Adrenal gland (tissue), 5 donors: ENCODE measurements at regions not wholly inside any gene's neighbourhood (a gene's known extent, or its start where the extent isn't known, plus 50 kb on each side); places are given as distances from the start of the nearest gene placed in this dataset.

Experiments used
- POLR2A ChIP-seq, 2 donors: fragments of 450-650 bp; IDR thresholded peaks; one replicate each; pipeline ENCODE4 v1.6.1; 2017; ENCODE audit warnings: antibody characterized with exemption in 2 of 2, mild to moderate bottlenecking in 2 of 2, moderate library complexity in 1 of 2
- TF ChIP-seq, protein P1 (sequence below), 6 experiments: fragments of 450-650 bp in 4 of 6; fragments of 200-600 bp in 2 of 6; sonication (generic) in 1 of 6; IDR thresholded peaks; 1 replicate in 5 of 6; 2 replicates in 1 of 6; pipeline versions ENCODE4 v1.5.1 to v1.8.0; 2016 to 2021; ENCODE audit warnings: antibody characterized with exemption in 6 of 6, mild to moderate bottlenecking in 2 of 6, moderate library complexity in 1 of 6
- donor health status: DM: no; HTN: no; CAD: no.

DNA sequence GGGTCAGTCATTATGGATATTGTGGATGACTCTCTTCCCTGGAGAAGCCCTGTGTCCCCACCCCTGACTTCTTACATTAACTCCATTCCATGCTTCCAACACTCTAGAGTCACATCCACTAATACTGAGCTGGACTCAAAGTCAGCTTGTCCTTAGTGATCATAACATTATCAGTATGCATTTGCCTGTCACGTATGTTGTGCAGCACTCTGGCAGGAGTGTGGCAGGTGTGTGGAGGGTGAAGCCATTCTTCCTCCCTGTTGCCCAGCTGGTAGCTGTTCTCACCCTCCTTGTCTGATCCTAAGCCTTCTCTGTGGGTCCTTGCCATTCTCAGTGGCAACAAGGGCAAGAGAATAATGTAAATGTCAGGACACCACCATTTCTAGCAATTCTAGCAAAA lies 334.1 kb upstream of the RAB6C start:
- TF ChIP-seq, protein P1, sequence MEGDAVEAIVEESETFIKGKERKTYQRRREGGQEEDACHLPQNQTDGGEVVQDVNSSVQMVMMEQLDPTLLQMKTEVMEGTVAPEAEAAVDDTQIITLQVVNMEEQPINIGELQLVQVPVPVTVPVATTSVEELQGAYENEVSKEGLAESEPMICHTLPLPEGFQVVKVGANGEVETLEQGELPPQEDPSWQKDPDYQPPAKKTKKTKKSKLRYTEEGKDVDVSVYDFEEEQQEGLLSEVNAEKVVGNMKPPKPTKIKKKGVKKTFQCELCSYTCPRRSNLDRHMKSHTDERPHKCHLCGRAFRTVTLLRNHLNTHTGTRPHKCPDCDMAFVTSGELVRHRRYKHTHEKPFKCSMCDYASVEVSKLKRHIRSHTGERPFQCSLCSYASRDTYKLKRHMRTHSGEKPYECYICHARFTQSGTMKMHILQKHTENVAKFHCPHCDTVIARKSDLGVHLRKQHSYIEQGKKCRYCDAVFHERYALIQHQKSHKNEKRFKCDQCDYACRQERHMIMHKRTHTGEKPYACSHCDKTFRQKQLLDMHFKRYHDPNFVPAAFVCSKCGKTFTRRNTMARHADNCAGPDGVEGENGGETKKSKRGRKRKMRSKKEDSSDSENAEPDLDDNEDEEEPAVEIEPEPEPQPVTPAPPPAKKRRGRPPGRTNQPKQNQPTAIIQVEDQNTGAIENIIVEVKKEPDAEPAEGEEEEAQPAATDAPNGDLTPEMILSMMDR (IDR thresholded peaks at IDR 0.05), result no peak
- TF ChIP-seq POLR2A (IDR thresholded peaks at IDR 0.05), result no peak
